ENCODE measurements at regions not wholly inside any gene's neighbourhood (a gene's known extent, or its start where the extent isn't known, plus 50 kb on each side); places are given as distances from the start of the nearest gene placed in this dataset.
A peak's percentile ranks its signal among the peaks of the same experiment; 100 is the strongest.

DNA sequence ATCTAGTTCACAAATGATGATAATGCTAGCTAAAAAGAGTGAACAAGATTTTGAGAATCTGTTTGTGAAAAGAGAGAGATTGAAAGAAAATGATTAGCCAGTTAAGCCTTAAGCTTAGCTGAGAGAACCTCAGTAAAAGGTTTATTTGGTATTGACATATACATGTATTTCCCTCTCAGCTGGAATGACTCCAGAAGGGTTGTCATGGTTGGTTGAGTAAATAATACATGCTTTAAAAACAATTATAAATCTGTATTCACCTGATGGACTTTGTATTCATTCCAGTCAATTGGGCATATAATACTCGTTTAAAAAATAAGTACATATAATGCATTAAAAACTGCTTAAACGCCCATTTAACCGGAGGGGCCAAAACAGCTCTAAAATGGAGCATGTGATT, 181.4 kb downstream of the GRB14 start:
- H3K27ac ChIP-seq (ENCODE audit: low read depth, low read length, severe bottlenecking) = no peak overlapping the region
- no peaks in the 10 kb centered on the region for H3K9me3 ChIP-seq (ENCODE audit: control insufficient read depth, low read length)
- H3K4me3 ChIP-seq (ENCODE audit: extremely low read depth, insufficient read depth, low read length, poor library complexity, severe bottlenecking) = no peak overlapping the region
- H3K36me3 ChIP-seq (ENCODE audit: control insufficient read depth, insufficient read depth, low read length) = no peaks in the 10 kb centered on the region
- no CpG with 5 or more reads among the region's 3 CpGs for WGBS, 2 experiments (ENCODE audit: insufficient coverage in 2 of 2)
- H3K4me1 ChIP-seq (ENCODE audit: control insufficient read depth, insufficient read depth, low read length, poor library complexity, severe bottlenecking) = no peaks in the 10 kb centered on the region

- Histone ChIP-seq H3K4me1 (ENCODE audit: control insufficient read depth, insufficient read depth, low read length, poor library complexity, severe bottlenecking) (no peaks in the 10 kb centered on the region), H3K9me3 (ENCODE audit: control insufficient read depth, low read length) (no peaks in the 10 kb centered on the region), H3K27ac (ENCODE audit: low read depth, low read length, severe bottlenecking) (no peak overlapping the region), H3K4me3 (ENCODE audit: extremely low read depth, insufficient read depth, low read length, poor library complexity, severe bottlenecking) (no peak overlapping the region), H3K36me3 (ENCODE audit: control insufficient read depth, insufficient read depth, low read length) (no peaks in the 10 kb centered on the region)
Measured at GRCh38 chr2:164439235-164439634, 182.0 kb downstream of the GRB14 start.

- Histone ChIP-seq H3K4me3 (ENCODE audit: extremely low read depth, insufficient read depth, low read length, poor library complexity, severe bottlenecking) (no peak overlapping the region), H3K27ac (ENCODE audit: low read depth, low read length, severe bottlenecking) (no peak overlapping the region)
Measured at GRCh38 chr2:164438490-164439205, 182.6 kb downstream of the GRB14 start.

GRCh38 chr2:164436131-164436530, 185.2 kb downstream of the GRB14 start:
- no peaks in the 10 kb centered on the region for H3K36me3 ChIP-seq (ENCODE audit: control insufficient read depth, insufficient read depth, low read length)
- no peaks in the 10 kb centered on the region for H3K4me1 ChIP-seq (ENCODE audit: control insufficient read depth, insufficient read depth, low read length, poor library complexity, severe bottlenecking)
- H3K4me3 ChIP-seq (ENCODE audit: extremely low read depth, insufficient read depth, low read length, poor library complexity, severe bottlenecking) = no peak overlapping the region
- H3K9me3 ChIP-seq (ENCODE audit: control insufficient read depth, low read length) = no peaks in the 10 kb centered on the region
- H3K27ac ChIP-seq (ENCODE audit: low read depth, low read length, severe bottlenecking) = no peak overlapping the region
- no CpG with 5 or more reads among the region's 3 CpGs for WGBS, 2 experiments (ENCODE audit: insufficient coverage in 2 of 2)

More at GRCh38 chr2:164438490-164439205, 182.6 kb downstream of the GRB14 start:
- Histone ChIP-seq H3K4me1 (ENCODE audit: control insufficient read depth, insufficient read depth, low read length, poor library complexity, severe bottlenecking) (no peaks in the 10 kb centered on the region), H3K9me3 (ENCODE audit: control insufficient read depth, low read length) (no peaks in the 10 kb centered on the region), H3K36me3 (ENCODE audit: control insufficient read depth, insufficient read depth, low read length) (no peaks in the 10 kb centered on the region)

- 73% methylated on average over 2 of the region's 3 CpGs; no CpG with 5 or more reads in 1 of the 2 experiments for WGBS, 2 experiments (ENCODE audit: insufficient coverage in 2 of 2)
- Histone ChIP-seq H3K36me3 (ENCODE audit: control insufficient read depth, insufficient read depth, low read length) (no peaks in the 10 kb centered on the region), H3K9me3 (ENCODE audit: control insufficient read depth, low read length) (no peaks in the 10 kb centered on the region), H3K27ac (ENCODE audit: low read depth, low read length, severe bottlenecking) (no peak overlapping the region), H3K4me3 (ENCODE audit: extremely low read depth, insufficient read depth, low read length, poor library complexity, severe bottlenecking) (no peak overlapping the region), H3K4me1 (ENCODE audit: control insufficient read depth, insufficient read depth, low read length, poor library complexity, severe bottlenecking) (no peaks in the 10 kb centered on the region)
Measured at GRCh38 chr2:164430166-164430783, 191.0 kb downstream of the GRB14 start.

- H3K36me3 ChIP-seq (ENCODE audit: control insufficient read depth, insufficient read depth, low read length) = no peaks in the 10 kb centered on the region
- H3K27ac ChIP-seq (ENCODE audit: low read depth, low read length, severe bottlenecking) = no peak overlapping the region
- no peaks in the 10 kb centered on the region for H3K9me3 ChIP-seq (ENCODE audit: control insufficient read depth, low read length)
- no peaks in the 10 kb centered on the region for H3K4me1 ChIP-seq (ENCODE audit: control insufficient read depth, insufficient read depth, low read length, poor library complexity, severe bottlenecking)
- H3K4me3 ChIP-seq (ENCODE audit: extremely low read depth, insufficient read depth, low read length, poor library complexity, severe bottlenecking) = no peak overlapping the region
- WGBS, 2 experiments (ENCODE audit: insufficient coverage in 2 of 2) = no CpG with 5 or more reads among the region's 2 CpGs
Measured at GRCh38 chr2:164429354-164429753, 191.9 kb downstream of the GRB14 start.

DNA sequence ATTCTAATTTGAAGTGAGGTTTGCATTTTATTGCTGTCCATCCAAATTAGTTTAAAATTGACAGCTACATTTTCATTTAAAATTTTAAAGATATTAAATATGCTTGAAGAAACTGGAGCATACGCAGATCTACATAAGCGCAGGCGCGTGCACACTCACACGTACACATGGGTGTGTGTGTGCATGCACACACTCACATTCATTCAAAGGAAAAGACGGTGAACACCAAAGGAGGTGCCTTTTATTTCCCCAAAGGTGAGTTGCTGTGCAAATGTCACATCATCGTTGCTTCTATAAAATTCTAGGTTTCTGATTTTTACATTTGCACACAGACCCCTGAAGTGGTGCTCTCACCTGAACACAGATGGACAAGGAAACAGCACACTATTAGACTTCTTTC, 194.2 kb downstream of the GRB14 start:
- Histone ChIP-seq H3K4me3 (ENCODE audit: extremely low read depth, insufficient read depth, low read length, poor library complexity, severe bottlenecking) (no peak overlapping the region), H3K36me3 (ENCODE audit: control insufficient read depth, insufficient read depth, low read length) (no peaks in the 10 kb centered on the region), H3K4me1 (ENCODE audit: control insufficient read depth, insufficient read depth, low read length, poor library complexity, severe bottlenecking) (no peaks in the 10 kb centered on the region), H3K9me3 (ENCODE audit: control insufficient read depth, low read length) (no peaks in the 10 kb centered on the region), H3K27ac (ENCODE audit: low read depth, low read length, severe bottlenecking) (no peak overlapping the region)
- 97 to 98% methylated on average over 6 to 7 of the region's 7 CpGs for WGBS, 2 experiments (ENCODE audit: insufficient coverage in 2 of 2)

DNA sequence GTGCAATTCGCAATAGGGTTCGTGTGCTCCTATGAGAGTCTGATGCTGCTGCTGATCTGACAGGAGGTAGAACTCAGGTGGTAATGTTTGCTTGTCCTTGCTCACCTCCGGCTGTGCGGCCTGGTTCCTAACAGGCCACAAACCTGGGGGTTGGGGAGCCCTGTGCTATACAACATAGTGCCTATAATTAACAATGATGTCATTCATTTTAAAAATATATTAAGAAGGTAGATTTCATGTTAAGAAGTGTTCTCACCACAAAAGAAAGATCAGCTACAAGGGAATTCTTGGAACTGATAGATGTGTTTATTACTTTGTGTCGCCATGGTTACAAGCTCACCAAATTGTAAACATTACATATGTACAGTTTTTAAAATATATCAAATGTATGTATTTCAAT, 200.5 kb downstream of the GRB14 start:
- WGBS, 2 experiments (ENCODE audit: insufficient coverage in 2 of 2) = no CpG with 5 or more reads among the region's 5 CpGs
- Histone ChIP-seq H3K4me1 (ENCODE audit: control insufficient read depth, insufficient read depth, low read length, poor library complexity, severe bottlenecking) (no peaks in the 10 kb centered on the region), H3K36me3 (ENCODE audit: control insufficient read depth, insufficient read depth, low read length) (no peaks in the 10 kb centered on the region), H3K9me3 (ENCODE audit: control insufficient read depth, low read length) (no peaks in the 10 kb centered on the region), H3K27ac (ENCODE audit: low read depth, low read length, severe bottlenecking) (no peak overlapping the region), H3K4me3 (ENCODE audit: extremely low read depth, insufficient read depth, low read length, poor library complexity, severe bottlenecking) (no peak overlapping the region)

DNA sequence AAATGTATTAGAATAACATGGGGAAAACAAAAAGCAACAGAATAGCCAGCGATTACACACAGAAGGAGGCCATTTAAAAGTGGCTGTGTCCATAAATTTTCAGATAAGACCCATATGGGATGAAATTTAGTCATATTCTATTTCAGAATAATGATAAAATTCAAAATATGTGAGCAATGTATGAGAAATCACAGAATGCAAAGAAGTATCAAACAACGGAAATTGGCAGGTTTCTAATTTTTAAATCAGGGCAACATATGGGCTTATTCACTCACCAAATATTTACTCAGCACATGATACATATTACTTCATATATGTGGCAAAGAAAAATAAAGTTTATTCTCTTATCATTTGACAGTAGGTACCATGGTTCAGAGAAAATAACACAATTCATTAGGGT, 208.5 kb downstream of the GRB14 start:
- no peaks in the 10 kb centered on the region for H3K4me1 ChIP-seq (ENCODE audit: control insufficient read depth, insufficient read depth, low read length, poor library complexity, severe bottlenecking)
- no peak overlapping the region for H3K27ac ChIP-seq (ENCODE audit: low read depth, low read length, severe bottlenecking)
- H3K4me3 ChIP-seq (ENCODE audit: extremely low read depth, insufficient read depth, low read length, poor library complexity, severe bottlenecking) = no peak overlapping the region
- WGBS, 2 experiments (ENCODE audit: insufficient coverage in 2 of 2) = 83% methylated on average over 1 of the region's 2 CpGs; no CpG with 5 or more reads in 1 of the 2 experiments
- H3K9me3 ChIP-seq (ENCODE audit: control insufficient read depth, low read length) = no peaks in the 10 kb centered on the region
- no peaks in the 10 kb centered on the region for H3K36me3 ChIP-seq (ENCODE audit: control insufficient read depth, insufficient read depth, low read length)

- Histone ChIP-seq H3K4me1 (ENCODE audit: control insufficient read depth, insufficient read depth, low read length, poor library complexity, severe bottlenecking) (peaks cover 14% of the 10 kb centered on the region), H3K4me3 (ENCODE audit: extremely low read depth, insufficient read depth, low read length, poor library complexity, severe bottlenecking) (no peak overlapping the region), H3K9me3 (ENCODE audit: control insufficient read depth, low read length) (no peaks in the 10 kb centered on the region), H3K36me3 (ENCODE audit: control insufficient read depth, insufficient read depth, low read length) (no peaks in the 10 kb centered on the region), H3K27ac (ENCODE audit: low read depth, low read length, severe bottlenecking) (no peak overlapping the region)
- 100% methylated on average over 2 of the region's 6 CpGs; no CpG with 5 or more reads in 1 of the 2 experiments for WGBS, 2 experiments (ENCODE audit: insufficient coverage in 2 of 2)
Measured at GRCh38 chr2:164389411-164389810, 231.9 kb downstream of the GRB14 start.

DNA sequence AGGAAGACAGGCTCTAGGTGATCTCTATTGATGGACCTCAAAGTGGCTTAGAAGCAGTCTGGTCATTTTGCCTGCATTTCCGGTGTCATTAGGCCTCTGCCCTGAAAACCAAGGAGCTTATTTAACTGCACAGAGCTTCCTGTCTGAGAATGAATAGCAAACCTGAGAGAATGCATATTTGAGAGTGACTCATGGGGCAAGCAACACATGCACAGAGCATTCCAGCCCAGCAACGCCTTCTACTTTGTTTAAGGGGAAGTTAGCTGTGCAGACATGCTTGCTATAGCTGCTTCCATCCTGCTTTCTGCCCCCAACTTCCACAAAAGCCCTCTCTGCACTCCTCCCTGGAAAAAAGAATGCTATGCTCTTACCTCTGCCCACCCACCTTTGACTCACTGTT, 232.8 kb downstream of the GRB14 start:
- no peak overlapping the region for H3K4me3 ChIP-seq (ENCODE audit: extremely low read depth, insufficient read depth, low read length, poor library complexity, severe bottlenecking)
- 85% methylated on average over 2 of the region's 2 CpGs; no CpG with 5 or more reads in 1 of the 2 experiments for WGBS, 2 experiments (ENCODE audit: insufficient coverage in 2 of 2)

More for the DNA sequence above, 232.8 kb downstream of the GRB14 start:
- Histone ChIP-seq H3K9me3 (ENCODE audit: control insufficient read depth, low read length) (no peaks in the 10 kb centered on the region), H3K36me3 (ENCODE audit: control insufficient read depth, insufficient read depth, low read length) (no peaks in the 10 kb centered on the region), H3K4me1 (ENCODE audit: control insufficient read depth, insufficient read depth, low read length, poor library complexity, severe bottlenecking) (peaks cover 14% of the 10 kb centered on the region), H3K27ac (ENCODE audit: low read depth, low read length, severe bottlenecking) (peak overlapping the region; percentile 78)

Data from mesodermal cell (in vitro differentiated cells).